Prostate gland (tissue), 2 donors: ENCODE measurements at regions not wholly inside any gene's neighbourhood (a gene's known extent, or its start where the extent isn't known, plus 50 kb on each side); places are given as distances from the start of the nearest gene placed in this dataset.
A peak's percentile ranks its signal among the peaks of the same experiment; 100 is the strongest.

Experiments
- DNase-seq: peaks from one replicate; pipeline ENCODE4 v3.0.0-alpha.2; 2019; ENCODE audit warnings: low spot score
- H3K27ac ChIP-seq, 2 donors: fragments of 200-600 bp; sonication (generic); 2 replicates each; pipeline ENCODE4 v1.5.1; 2017 to 2019
- H3K27me3 ChIP-seq: fragments of 200-600 bp; sonication (generic); replicated peaks from 2 replicates; pipeline ENCODE4 v1.5.1; 2019; ENCODE audit not compliant: insufficient read depth
- H3K36me3 ChIP-seq, 2 donors: fragments of 200-600 bp; sonication (generic); 1 replicate in 1 of 2; 2 replicates in 1 of 2; pipeline versions ENCODE4 v1.5.1 to v1.8.1; 2017 to 2019
- H3K4me1 ChIP-seq: fragments of 200-600 bp; sonication (generic); replicated peaks from 2 replicates; pipeline ENCODE4 v1.5.1; 2019
- H3K4me3 ChIP-seq, 2 donors: fragments of 200-600 bp; sonication (generic); 2 replicates each; pipeline ENCODE4 v1.5.1; 2017 to 2019
- H3K9me3 ChIP-seq: fragments of 200-600 bp; sonication (generic); 2 replicates; pipeline ENCODE4 v1.5.1; 2017
- CTCF ChIP-seq, 4 experiments: fragments of 200-600 bp in 2 of 4; fragments of 450-650 bp in 2 of 4; sonication (generic) in 2 of 4; IDR thresholded peaks; 1 replicate in 3 of 4; 2 replicates in 1 of 4; pipeline ENCODE4 v1.5.1; 2016 to 2019; ENCODE audit warnings: antibody characterized with exemption in 4 of 4, mild to moderate bottlenecking in 2 of 4, moderate library complexity in 2 of 4
- POLR2A ChIP-seq: fragments of 450-650 bp; IDR thresholded peaks from one replicate; pipeline ENCODE4 v1.6.1; 2016; ENCODE audit warnings: antibody characterized with exemption, mild to moderate bottlenecking
- POLR2AphosphoS5 ChIP-seq: sonication (generic); formaldehyde crosslinking; IDR thresholded peaks from one replicate; pipeline ENCODE4 v1.6.1; 2017; ENCODE audit warnings: antibody characterized with exemption
- WGBS: methylation state at CpG from one replicate; pipeline ENCODE4 v1.1.5; 2018; 5-methylcytosine and 5-hydroxymethylcytosine counted together
- intact Hi-C: fragments of 100-400 bp; cut with DNase I; formaldehyde crosslinking; loops from one replicate; pipeline ENCODE4 v1.14.2; 2022

GRCh38 chr20:22389836-22390542 lies 194.4 kb downstream of the FOXA2 start:
- intact Hi-C loops, result no loop called here
- DNase-seq, result no peak
- Histone ChIP-seq H3K4me3 (no peak overlapping the region), H3K4me1 (no peaks in the 10 kb centered on the region), H3K9me3 (no peaks in the 10 kb centered on the region), H3K27me3 (peaks cover 3% of the 10 kb centered on the region), H3K36me3 (no peaks in the 10 kb centered on the region), H3K27ac (no peak overlapping the region)
- WGBS, result 59% methylated on average over 8 of the region's 8 CpGs
- TF ChIP-seq POLR2AphosphoS5, result no peak
- TF ChIP-seq CTCF (IDR thresholded peaks at IDR 0.05), result no peak
- no peak for TF ChIP-seq POLR2A

GRCh38 chr20:22387452-22387851 lies 196.9 kb downstream of the FOXA2 start:
- no peaks in the 10 kb centered on the region for H3K4me1 ChIP-seq
- intact Hi-C loops, result no loop called here
- no peak overlapping the region for H3K27ac ChIP-seq
- 97% methylated on average over 1 of the region's 1 CpG for WGBS
- TF ChIP-seq POLR2A, result no peak
- no peak for TF ChIP-seq CTCF (IDR thresholded peaks at IDR 0.05)
- no peak for TF ChIP-seq POLR2AphosphoS5
- H3K27me3 ChIP-seq, result peaks cover 3% of the 10 kb centered on the region
- no peaks in the 10 kb centered on the region for H3K36me3 ChIP-seq
- DNase-seq, result no peak
- H3K4me3 ChIP-seq, result no peak overlapping the region
- no peaks in the 10 kb centered on the region for H3K9me3 ChIP-seq

- intact Hi-C loops, result no loop called here
- Histone ChIP-seq H3K27ac (no peak overlapping the region), H3K4me1 (no peaks in the 10 kb centered on the region), H3K27me3 (peaks cover 3% of the 10 kb centered on the region), H3K36me3 (no peaks in the 10 kb centered on the region), H3K9me3 (no peaks in the 10 kb centered on the region), H3K4me3 (no peak overlapping the region)
- DNase-seq, result no peak
- TF ChIP-seq POLR2AphosphoS5, result no peak
- TF ChIP-seq CTCF (IDR thresholded peaks at IDR 0.05), result no peak
- no peak for TF ChIP-seq POLR2A
- 34% methylated on average over 3 of the region's 3 CpGs for WGBS
Measured at GRCh38 chr20:22386306-22386623, 198.1 kb downstream of the FOXA2 start.

GRCh38 chr20:22385602-22386305 lies 198.6 kb downstream of the FOXA2 start:
- Histone ChIP-seq H3K36me3 (no peaks in the 10 kb centered on the region), H3K4me3 (no peak overlapping the region), H3K4me1 (no peaks in the 10 kb centered on the region), H3K9me3 (no peaks in the 10 kb centered on the region), H3K27me3 (peaks cover 3% of the 10 kb centered on the region), H3K27ac (no peak overlapping the region)
- 58% methylated on average over 7 of the region's 7 CpGs for WGBS
- DNase-seq, result no peak
- intact Hi-C loops, result no loop called here
- TF ChIP-seq CTCF (IDR thresholded peaks at IDR 0.05) (peak in 2 of 4 experiments; percentile 5 to 15), POLR2A (no peak), POLR2AphosphoS5 (no peak)

- no peak for DNase-seq
- Histone ChIP-seq H3K9me3 (no peaks in the 10 kb centered on the region), H3K27ac (no peak overlapping the region), H3K4me3 (no peak overlapping the region), H3K4me1 (no peaks in the 10 kb centered on the region), H3K27me3 (peaks cover 3% of the 10 kb centered on the region), H3K36me3 (no peaks in the 10 kb centered on the region)
- intact Hi-C loops, result no loop called here
- TF ChIP-seq POLR2AphosphoS5 (no peak), POLR2A (no peak), CTCF (IDR thresholded peaks at IDR 0.05) (no peak)
- WGBS, result 68% methylated on average over 3 of the region's 3 CpGs
Measured at GRCh38 chr20:22384978-22385377, 199.4 kb downstream of the FOXA2 start.
